ENCODE measurements at regions not wholly inside any gene's neighbourhood (a gene's known extent, or its start where the extent isn't known, plus 50 kb on each side); places are given as distances from the start of the nearest gene placed in this dataset.

DNA sequence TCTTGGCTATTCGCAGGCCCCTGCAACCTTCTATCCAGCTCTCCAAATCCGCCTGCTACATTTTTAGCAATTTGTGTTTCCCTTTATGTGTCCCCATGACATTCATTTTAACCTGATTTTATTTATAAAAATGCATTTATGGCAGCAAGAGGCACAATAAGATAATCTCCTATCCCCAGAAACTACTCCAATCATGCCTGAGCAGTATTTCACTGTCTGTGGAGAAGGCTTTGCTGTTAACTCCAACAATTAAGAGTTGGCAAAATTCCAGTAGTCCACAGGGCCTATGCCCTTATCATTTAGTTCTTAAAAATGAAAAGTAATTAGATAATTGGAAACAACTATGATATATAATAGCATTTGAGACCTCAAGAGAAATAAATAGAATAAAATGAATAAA lies 462.4 kb downstream of the TRHDE start:
- Histone ChIP-seq H3K27me3 (ENCODE audit: control insufficient read depth, insufficient read depth, low read length) (no peaks in the 10 kb centered on the region), H3K36me3 (ENCODE audit: control insufficient read depth, insufficient read depth, low read length) (no peaks in the 10 kb centered on the region), H3K9me3 (ENCODE audit: control insufficient read depth, insufficient read depth, low read depth, low read length) (no peaks in the 10 kb centered on the region), H3K4me1 (ENCODE audit: control insufficient read depth, insufficient read depth, low read length) (no peaks in the 10 kb centered on the region), H3K27ac (ENCODE audit: low read length) (no peak overlapping the region), H3K4me3 (ENCODE audit: low read depth in 2 of 2, low read length in 2 of 2) (no peak overlapping the region)
- TF ChIP-seq REST (IDR thresholded peaks at IDR 0.05; ENCODE audit: insufficient read depth in 1 of 2, low read depth in 2 of 2, low read length in 1 of 2) (no peak), TCF7L2 (IDR thresholded peaks at IDR 0.05; ENCODE audit: low read depth, low read length) (no peak), CTCF (IDR thresholded peaks at IDR 0.05) (no peak), SIN3A (IDR thresholded peaks at IDR 0.05; ENCODE audit: borderline replicate concordance, insufficient read depth, low read depth, low read length) (no peak), POLR2AphosphoS5 (IDR thresholded peaks at IDR 0.05; ENCODE audit: low read depth, low read length) (no peak)
- intact Hi-C loops (cut with micrococcal nuclease; ENCODE audit: unreplicated experiment) (no loop called here), in situ Hi-C loops (cut with HindIII; ENCODE audit: low pct_unique_long_range_greater_than_20kb, low sequenced_read_pairs) (no loop called here)
- ChIA-PET POLR2A (no interaction called here), CTCF (no interaction called here)
- DNase-seq (ENCODE audit: low read depth, low spot score), result no peak
- BruUV-seq (replicated peaks), result no TSS peak
- ATAC-seq, result no peak

GRCh38 chr12:72738811-72739210 lies 466.6 kb downstream of the TRHDE start:
- no peaks in the 10 kb centered on the region for H3K4me1 ChIP-seq (ENCODE audit: control insufficient read depth, insufficient read depth, low read length)
- H3K27me3 ChIP-seq (ENCODE audit: control insufficient read depth, insufficient read depth, low read length), result no peaks in the 10 kb centered on the region
- no peak for DNase-seq (ENCODE audit: low read depth, low spot score)
- no peaks in the 10 kb centered on the region for H3K9me3 ChIP-seq (ENCODE audit: control insufficient read depth, insufficient read depth, low read depth, low read length)
- BruUV-seq (replicated peaks), result no TSS peak
- TF ChIP-seq CTCF (IDR thresholded peaks at IDR 0.05) (no peak), SIN3A (IDR thresholded peaks at IDR 0.05; ENCODE audit: borderline replicate concordance, insufficient read depth, low read depth, low read length) (no peak), REST (IDR thresholded peaks at IDR 0.05; ENCODE audit: insufficient read depth in 1 of 2, low read depth in 2 of 2, low read length in 1 of 2) (no peak), TCF7L2 (IDR thresholded peaks at IDR 0.05; ENCODE audit: low read depth, low read length) (no peak), POLR2AphosphoS5 (IDR thresholded peaks at IDR 0.05; ENCODE audit: low read depth, low read length) (no peak)
- no peak overlapping the region for H3K4me3 ChIP-seq (ENCODE audit: low read depth in 2 of 2, low read length in 2 of 2)
- no peak for ATAC-seq
- CTCF ChIA-PET, result interaction anchor here (0.7 kb wide), 1 partner anchor 1202 kb away, joined by 8 read pairs; no protein-coding TSS in a partner anchor
- intact Hi-C loops (cut with micrococcal nuclease; ENCODE audit: unreplicated experiment) (no loop called here), in situ Hi-C loops (cut with HindIII; ENCODE audit: low pct_unique_long_range_greater_than_20kb, low sequenced_read_pairs) (no loop called here)
- H3K36me3 ChIP-seq (ENCODE audit: control insufficient read depth, insufficient read depth, low read length), result no peaks in the 10 kb centered on the region
- H3K27ac ChIP-seq (ENCODE audit: low read length), result no peak overlapping the region
- POLR2A ChIA-PET, result no interaction called here

Measured in Panc1 (cell line).